C4-2B (cell line): ENCODE measurements at regions not wholly inside any gene's neighbourhood (a gene's known extent, or its start where the extent isn't known, plus 50 kb on each side); places are given as distances from the start of the nearest gene placed in this dataset.

ENCODE experiments used
- H3K27ac ChIP-seq: fragments of 450-650 bp; 2 replicates; pipeline ENCODE4 v1.5.1; 2017
- CTCF ChIP-seq: fragments of 450-650 bp; conservative IDR thresholded peaks from 2 replicates; pipeline ENCODE4 v1.5.1; 2017; ENCODE audit warnings: mild to moderate bottlenecking
- ZFX ChIP-seq: fragments of 450-650 bp; IDR thresholded peaks from 2 replicates; pipeline ENCODE4 v1.6.1; 2017

- TF ChIP-seq ZFX (no peak), CTCF (no peak)
- H3K27ac ChIP-seq, result no peak overlapping the region
Measured at GRCh38 chr10:64219271-64220025, 698.2 kb downstream of the REEP3 start.

GRCh38 chr10:64234489-64234888, 713.3 kb downstream of the REEP3 start:
- TF ChIP-seq ZFX (no peak), CTCF (no peak)
- H3K27ac ChIP-seq, result no peak overlapping the region

- H3K27ac ChIP-seq, result no peak overlapping the region
- no peak for TF ChIP-seq ZFX
- TF ChIP-seq CTCF, result no peak
Measured at GRCh38 chr10:64257704-64258103, 736.5 kb downstream of the REEP3 start.

- TF ChIP-seq CTCF, result no peak
- TF ChIP-seq ZFX, result no peak
- no peak overlapping the region for H3K27ac ChIP-seq
Measured at GRCh38 chr10:64261092-64261491, 739.9 kb downstream of the REEP3 start.

GRCh38 chr10:64261676-64262075, 740.5 kb downstream of the REEP3 start:
- no peak for TF ChIP-seq ZFX
- no peak for TF ChIP-seq CTCF
- H3K27ac ChIP-seq, result no peak overlapping the region

- TF ChIP-seq CTCF, result no peak
- TF ChIP-seq ZFX, result no peak
- H3K27ac ChIP-seq, result no peak overlapping the region
Measured at GRCh38 chr10:64265961-64266360, 744.8 kb downstream of the REEP3 start.

- no peak overlapping the region for H3K27ac ChIP-seq
- TF ChIP-seq ZFX, result no peak
- TF ChIP-seq CTCF, result no peak
Measured at GRCh38 chr10:64271508-64271907, 750.3 kb downstream of the REEP3 start.
